ENCODE measurements at regions not wholly inside any gene's neighbourhood (a gene's known extent, or its start where the extent isn't known, plus 50 kb on each side); places are given as distances from the start of the nearest gene placed in this dataset.

GRCh38 chr18:57242285-57242684, 95.4 kb downstream of the BOD1L2 start:
- H3K27me3 Mint-ChIP-seq = peaks cover 4% of the 10 kb centered on the region
- ChIA-PET POLR2A (no interaction called here), CTCF (no interaction called here)
- H3K9ac ChIP-seq (ENCODE audit: low read length) = no peak overlapping the region
- intact Hi-C loops (cut with micrococcal nuclease) = no loop called here
- H3K9me3 Mint-ChIP-seq (ENCODE audit: insufficient read depth) = peaks cover 2% of the 10 kb centered on the region
- H3K27me3 ChIP-seq (replicated peaks in 1 of 4; ENCODE audit: control extremely low read depth in 1 of 4, control insufficient read depth in 3 of 4, insufficient read depth in 4 of 4, low read length in 3 of 4) = no peaks in the 10 kb centered on the region
- no peak overlapping the region for H3K4me2 ChIP-seq (replicated peaks; ENCODE audit: low read depth, low read length, poor library complexity, severe bottlenecking)
- H3K79me2 ChIP-seq (ENCODE audit: control insufficient read depth, insufficient read depth, low read length) = no peaks in the 10 kb centered on the region
- no peaks in the 10 kb centered on the region for H3K9me3 ChIP-seq (ENCODE audit: control extremely low read depth in 1 of 3, control insufficient read depth in 2 of 3, insufficient read depth in 1 of 3, low read length in 2 of 3)
- H4K20me1 ChIP-seq (ENCODE audit: control insufficient read depth, insufficient read depth, low read length, poor library complexity, severe bottlenecking) = no peaks in the 10 kb centered on the region
- ATAC-seq (ENCODE audit: low read depth) = no peak
- no peak overlapping the region for H3K27ac ChIP-seq (ENCODE audit: low read length in 2 of 2)
- no peaks in the 10 kb centered on the region for H3K4me1 ChIP-seq (ENCODE audit: control insufficient read depth in 2 of 2, insufficient read depth in 2 of 2, low read length in 2 of 2)
- H3K4me3 Mint-ChIP-seq = no peak overlapping the region
- H3K36me3 ChIP-seq (replicated peaks in 1 of 2; ENCODE audit: control extremely low read depth in 1 of 2, control insufficient read depth in 1 of 2, extremely low read depth in 1 of 2, insufficient read depth in 2 of 2, low read length in 1 of 2) = no peaks in the 10 kb centered on the region
- TF ChIP-seq CTCF (IDR thresholded peaks at IDR 0.05) (no peak), EZH2 (IDR thresholded peaks at IDR 0.05; ENCODE audit: borderline replicate concordance, insufficient read depth, low read depth, low read length, poor library complexity, severe bottlenecking) (no peak)
- H2AFZ ChIP-seq (ENCODE audit: insufficient read depth, low read depth, low read length, poor library complexity, severe bottlenecking) = no peak overlapping the region
- no peak overlapping the region for H3K4me3 ChIP-seq (ENCODE audit: control extremely low read depth in 1 of 5, extremely low read depth in 1 of 5, insufficient read depth in 1 of 5, low read depth in 2 of 5, low read length in 4 of 5)
- DNase-seq = no peak
- no peak overlapping the region for H3K27ac Mint-ChIP-seq
- WGBS (ENCODE audit: insufficient coverage) = 100% methylated on average over 1 of the region's 2 CpGs
- H3K4me1 Mint-ChIP-seq = no peaks in the 10 kb centered on the region

GRCh38 chr18:57243624-57244179, 96.8 kb downstream of the BOD1L2 start:
- ChIA-PET POLR2A (no interaction called here), CTCF (no interaction called here)
- intact Hi-C loops (cut with micrococcal nuclease) = no loop called here
- Histone ChIP-seq H3K4me2 (replicated peaks; ENCODE audit: low read depth, low read length, poor library complexity, severe bottlenecking) (no peak overlapping the region), H3K4me1 (ENCODE audit: control insufficient read depth in 2 of 2, insufficient read depth in 2 of 2, low read length in 2 of 2) (no peaks in the 10 kb centered on the region), H3K36me3 (replicated peaks in 1 of 2; ENCODE audit: control extremely low read depth in 1 of 2, control insufficient read depth in 1 of 2, extremely low read depth in 1 of 2, insufficient read depth in 2 of 2, low read length in 1 of 2) (no peaks in the 10 kb centered on the region), H4K20me1 (ENCODE audit: control insufficient read depth, insufficient read depth, low read length, poor library complexity, severe bottlenecking) (no peaks in the 10 kb centered on the region), H3K4me3 (ENCODE audit: control extremely low read depth in 1 of 5, extremely low read depth in 1 of 5, insufficient read depth in 1 of 5, low read depth in 2 of 5, low read length in 4 of 5) (no peak overlapping the region), H3K27ac (ENCODE audit: low read length in 2 of 2) (no peak overlapping the region), H3K9ac (ENCODE audit: low read length) (no peak overlapping the region), H3K79me2 (ENCODE audit: control insufficient read depth, insufficient read depth, low read length) (no peaks in the 10 kb centered on the region), H2AFZ (ENCODE audit: insufficient read depth, low read depth, low read length, poor library complexity, severe bottlenecking) (no peak overlapping the region), H3K27me3 (replicated peaks in 1 of 4; ENCODE audit: control extremely low read depth in 1 of 4, control insufficient read depth in 3 of 4, insufficient read depth in 4 of 4, low read length in 3 of 4) (no peaks in the 10 kb centered on the region), H3K9me3 (ENCODE audit: control extremely low read depth in 1 of 3, control insufficient read depth in 2 of 3, insufficient read depth in 1 of 3, low read length in 2 of 3) (no peaks in the 10 kb centered on the region)
- peaks cover 8% of the 10 kb centered on the region for H3K27me3 Mint-ChIP-seq
- no peak overlapping the region for H3K27ac Mint-ChIP-seq
- H3K4me1 Mint-ChIP-seq = no peaks in the 10 kb centered on the region
- no peak for ATAC-seq (ENCODE audit: low read depth)
- no peak for DNase-seq
- no peak overlapping the region for H3K4me3 Mint-ChIP-seq
- no peak for TF ChIP-seq CTCF (IDR thresholded peaks at IDR 0.05)
- no peak for TF ChIP-seq EZH2 (IDR thresholded peaks at IDR 0.05; ENCODE audit: borderline replicate concordance, insufficient read depth, low read depth, low read length, poor library complexity, severe bottlenecking)
- H3K9me3 Mint-ChIP-seq (ENCODE audit: insufficient read depth) = peaks cover 2% of the 10 kb centered on the region
- WGBS (ENCODE audit: insufficient coverage) = 85% methylated on average over 5 of the region's 8 CpGs
